GM21381 (cell line): ENCODE measurements at regions not wholly inside any gene's neighbourhood (a gene's known extent, or its start where the extent isn't known, plus 50 kb on each side); places are given as distances from the start of the nearest gene placed in this dataset.
"Not testable (repeated sequence)": the region's sequence is repeated elsewhere in the genome, so short reads cannot be mapped to it uniquely, and the experiment has no call there.

Experiments used
- ATAC-seq: cut with Tn5 transposase; IDR thresholded peaks from one replicate; pipeline ENCODE4 v1.9.1; 2021; ENCODE audit warnings: mild to moderate bottlenecking, moderate library complexity; ENCODE audit not compliant: unreplicated experiment

- no peak for ATAC-seq
Observed at GRCh38 chr12:83432176-83432719, 745.5 kb downstream of the TMTC2 start.

- not testable (repeated sequence) for ATAC-seq
Observed at GRCh38 chr12:83427586-83428136, 741.0 kb downstream of the TMTC2 start.

GRCh38 chr12:83414981-83415380 lies 728.3 kb downstream of the TMTC2 start:
- no peak for ATAC-seq

- no peak for ATAC-seq
Observed at GRCh38 chr12:83408851-83409250, 722.1 kb downstream of the TMTC2 start.

- no peak for ATAC-seq
Observed at GRCh38 chr12:83408146-83408545, 721.4 kb downstream of the TMTC2 start.

GRCh38 chr12:83404521-83404920 lies 717.8 kb downstream of the TMTC2 start:
- ATAC-seq, result no peak

GRCh38 chr12:83390186-83390585 lies 703.5 kb downstream of the TMTC2 start:
- no peak for ATAC-seq

- ATAC-seq, result no peak
Observed at GRCh38 chr12:83389237-83389996, 702.7 kb downstream of the TMTC2 start.

GRCh38 chr12:83388551-83388950 lies 701.8 kb downstream of the TMTC2 start:
- ATAC-seq, result no peak

- no peak for ATAC-seq
Observed at GRCh38 chr12:83386527-83387264, 700.0 kb downstream of the TMTC2 start.

- no peak for ATAC-seq
Observed at GRCh38 chr12:83378186-83378727, 691.6 kb downstream of the TMTC2 start.

GRCh38 chr12:83365317-83365716 lies 678.6 kb downstream of the TMTC2 start:
- ATAC-seq, result no peak

- no peak for ATAC-seq
Observed at GRCh38 chr12:83361475-83361874, 674.8 kb downstream of the TMTC2 start.

GRCh38 chr12:83361071-83361470 lies 674.4 kb downstream of the TMTC2 start:
- ATAC-seq, result no peak

- no peak for ATAC-seq
Observed at GRCh38 chr12:83349907-83350611, 663.4 kb downstream of the TMTC2 start.

GRCh38 chr12:83346333-83346732 lies 659.6 kb downstream of the TMTC2 start:
- no peak for ATAC-seq

GRCh38 chr12:83343767-83344166 lies 657.1 kb downstream of the TMTC2 start:
- no peak for ATAC-seq

GRCh38 chr12:83335748-83336147 lies 649.0 kb downstream of the TMTC2 start:
- no peak for ATAC-seq

GRCh38 chr12:83326666-83327065 lies 640.0 kb downstream of the TMTC2 start:
- ATAC-seq, result no peak

- ATAC-seq, result no peak
Observed at GRCh38 chr12:83323866-83324265, 637.2 kb downstream of the TMTC2 start.

GRCh38 chr12:83322809-83323208 lies 636.1 kb downstream of the TMTC2 start:
- ATAC-seq, result no peak
